ENCODE measurements at regions not wholly inside any gene's neighbourhood (a gene's known extent, or its start where the extent isn't known, plus 50 kb on each side); places are given as distances from the start of the nearest gene placed in this dataset.

DNA sequence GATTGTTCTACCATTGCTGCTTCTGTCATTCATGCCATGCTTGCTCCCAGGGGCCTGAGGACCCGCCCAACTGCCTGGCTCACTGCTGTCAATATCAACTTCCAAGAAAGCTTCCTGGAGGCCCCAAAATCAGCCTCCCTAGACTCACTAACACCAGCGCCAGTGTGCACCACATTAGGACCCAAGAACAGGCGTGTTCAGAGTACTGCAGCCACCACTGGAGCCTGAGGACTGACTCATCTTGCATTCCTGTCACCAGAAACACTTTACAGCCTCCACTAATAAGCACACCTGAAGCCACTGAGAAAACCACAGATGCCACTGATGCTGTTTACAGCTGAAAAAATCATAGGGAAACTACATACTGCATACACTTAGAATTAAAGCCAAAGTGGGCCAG lies 1284.3 kb downstream of the TYW1 start:
- TF ChIP-seq, protein P1, sequence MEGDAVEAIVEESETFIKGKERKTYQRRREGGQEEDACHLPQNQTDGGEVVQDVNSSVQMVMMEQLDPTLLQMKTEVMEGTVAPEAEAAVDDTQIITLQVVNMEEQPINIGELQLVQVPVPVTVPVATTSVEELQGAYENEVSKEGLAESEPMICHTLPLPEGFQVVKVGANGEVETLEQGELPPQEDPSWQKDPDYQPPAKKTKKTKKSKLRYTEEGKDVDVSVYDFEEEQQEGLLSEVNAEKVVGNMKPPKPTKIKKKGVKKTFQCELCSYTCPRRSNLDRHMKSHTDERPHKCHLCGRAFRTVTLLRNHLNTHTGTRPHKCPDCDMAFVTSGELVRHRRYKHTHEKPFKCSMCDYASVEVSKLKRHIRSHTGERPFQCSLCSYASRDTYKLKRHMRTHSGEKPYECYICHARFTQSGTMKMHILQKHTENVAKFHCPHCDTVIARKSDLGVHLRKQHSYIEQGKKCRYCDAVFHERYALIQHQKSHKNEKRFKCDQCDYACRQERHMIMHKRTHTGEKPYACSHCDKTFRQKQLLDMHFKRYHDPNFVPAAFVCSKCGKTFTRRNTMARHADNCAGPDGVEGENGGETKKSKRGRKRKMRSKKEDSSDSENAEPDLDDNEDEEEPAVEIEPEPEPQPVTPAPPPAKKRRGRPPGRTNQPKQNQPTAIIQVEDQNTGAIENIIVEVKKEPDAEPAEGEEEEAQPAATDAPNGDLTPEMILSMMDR (IDR thresholded peaks at IDR 0.05; ENCODE audit: control insufficient read depth, extremely low read depth, insufficient read depth): no peak
- DNase-seq (ENCODE audit: low read depth): no peak

DNA sequence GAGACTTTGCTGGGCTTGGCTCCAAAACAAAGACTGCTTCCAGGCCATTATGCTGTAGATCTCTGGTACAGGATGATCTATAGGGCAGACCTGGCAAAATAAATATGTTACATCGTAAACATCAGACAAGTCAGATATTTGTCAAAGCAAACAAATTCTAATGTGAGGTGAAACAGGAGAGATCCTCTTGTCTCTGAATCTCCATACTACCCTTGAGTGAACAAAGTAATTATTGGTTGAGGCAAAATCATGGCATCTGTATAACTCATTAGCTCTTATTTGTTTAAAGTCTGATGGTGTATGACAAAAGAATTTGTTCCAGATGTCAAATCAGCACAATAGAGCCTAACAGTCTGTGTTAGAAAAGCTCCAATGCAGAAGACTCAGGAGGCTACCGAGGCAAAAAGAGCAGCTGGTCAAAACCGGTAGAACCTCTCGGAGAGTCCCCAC lies 1291.5 kb downstream of the TYW1 start:
- no peak overlapping the region for H3K4me3 ChIP-seq (ENCODE audit: low read depth, low read length)
- TF ChIP-seq, protein P1 (IDR thresholded peaks at IDR 0.05; ENCODE audit: control insufficient read depth, extremely low read depth, insufficient read depth): no peak
- no peak for DNase-seq (ENCODE audit: low read depth)

More for the DNA sequence above, 1284.3 kb downstream of the TYW1 start:
- no peak overlapping the region for H3K4me3 ChIP-seq (ENCODE audit: low read depth, low read length)

DNA sequence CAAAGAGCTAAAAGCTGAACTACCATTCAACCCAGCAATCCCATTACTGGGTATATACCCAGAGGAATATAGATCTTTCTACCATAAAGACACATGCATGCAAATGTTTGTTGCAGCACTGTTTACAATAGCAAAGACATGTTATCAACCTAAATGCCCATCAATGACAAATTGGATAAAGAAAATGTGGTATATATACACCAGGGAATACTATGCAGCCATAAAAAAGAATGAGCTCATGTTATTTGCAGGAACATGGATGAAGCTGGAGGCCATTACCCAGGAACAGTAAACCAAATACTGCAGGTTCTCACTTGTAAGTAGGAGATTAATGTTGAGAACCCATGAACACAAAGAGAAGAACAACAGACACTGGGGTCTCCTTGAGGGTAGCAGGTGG lies 1295.1 kb downstream of the TYW1 start:
- no peak overlapping the region for H3K4me3 ChIP-seq (ENCODE audit: low read depth, low read length)
- DNase-seq (ENCODE audit: low read depth): no peak
- TF ChIP-seq, protein P1 (IDR thresholded peaks at IDR 0.05; ENCODE audit: control insufficient read depth, extremely low read depth, insufficient read depth): no peak

DNA sequence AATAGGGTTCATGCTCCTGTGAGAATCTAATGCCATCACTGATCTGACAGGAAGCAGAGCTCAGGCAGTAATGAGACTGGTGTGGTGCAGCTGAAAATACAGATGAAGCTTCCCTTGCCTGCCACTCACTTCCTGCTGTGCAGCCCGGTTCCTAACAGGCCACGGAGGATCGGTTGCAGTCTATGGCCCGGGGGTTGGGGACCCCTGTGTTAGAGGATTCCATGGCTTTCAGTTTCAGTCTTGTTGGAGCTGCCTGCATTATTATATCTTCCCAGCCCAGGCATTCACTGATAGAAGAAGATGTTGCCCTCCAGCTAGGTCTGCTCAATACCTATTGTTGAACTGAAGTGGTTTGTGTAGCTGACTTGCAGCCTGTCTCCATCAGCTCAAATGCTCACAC lies 1298.8 kb downstream of the TYW1 start:
- no peak for DNase-seq (ENCODE audit: low read depth)
- H3K4me3 ChIP-seq (ENCODE audit: low read depth, low read length): no peak overlapping the region
- TF ChIP-seq, protein P1 (IDR thresholded peaks at IDR 0.05; ENCODE audit: control insufficient read depth, extremely low read depth, insufficient read depth): no peak

DNA sequence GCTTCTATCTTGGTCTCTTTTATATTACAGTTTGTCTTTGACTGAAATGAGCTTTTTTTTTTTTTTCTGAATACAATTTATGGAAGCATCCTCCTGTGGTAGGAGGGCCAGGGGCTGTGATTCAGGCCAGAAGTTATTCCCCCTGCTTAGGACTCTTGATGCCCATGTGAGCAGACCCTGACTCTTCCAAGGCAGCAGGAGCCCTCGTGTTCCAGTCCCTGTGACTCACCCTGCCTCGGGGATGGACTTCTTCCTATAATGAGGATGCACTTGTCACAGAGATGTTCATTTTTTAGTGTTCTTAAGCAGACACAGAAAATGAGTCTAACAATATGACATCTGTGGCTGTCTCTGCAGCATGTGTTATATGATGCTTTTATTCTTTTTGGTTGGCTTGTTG lies 1293.7 kb upstream of the AUTS2 start:
- DNase-seq (ENCODE audit: low read depth): no peak
- TF ChIP-seq, protein P1 (IDR thresholded peaks at IDR 0.05; ENCODE audit: control insufficient read depth, extremely low read depth, insufficient read depth): no peak

DNA sequence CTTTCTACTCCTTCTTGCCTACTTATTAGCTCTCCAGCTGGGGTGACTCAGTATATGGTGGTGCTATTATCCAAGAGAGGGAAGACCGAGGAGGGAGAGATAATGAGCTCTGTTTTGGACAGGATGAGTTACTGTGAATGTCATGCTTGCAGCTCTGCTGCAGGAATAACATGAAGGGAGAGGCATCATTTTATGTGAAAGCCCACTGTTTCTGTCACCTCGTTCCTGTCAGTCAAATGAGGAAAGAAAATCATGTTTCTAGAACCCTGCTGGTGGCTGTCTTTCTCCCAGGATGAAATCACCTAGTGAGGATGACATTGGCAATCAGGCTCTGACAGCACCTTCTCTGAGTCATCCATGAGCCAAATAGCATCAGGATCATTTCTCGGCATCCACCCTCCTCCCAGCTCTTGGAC lies 1291.6 kb upstream of the AUTS2 start:
- no peak overlapping the region for H3K4me3 ChIP-seq (ENCODE audit: low read depth, low read length)
- TF ChIP-seq, protein P1 (IDR thresholded peaks at IDR 0.05; ENCODE audit: control insufficient read depth, extremely low read depth, insufficient read depth): no peak
- DNase-seq (ENCODE audit: low read depth): no peak

More for the DNA sequence above, 1293.7 kb upstream of the AUTS2 start:
- no peak overlapping the region for H3K4me3 ChIP-seq (ENCODE audit: low read depth, low read length)

DNA sequence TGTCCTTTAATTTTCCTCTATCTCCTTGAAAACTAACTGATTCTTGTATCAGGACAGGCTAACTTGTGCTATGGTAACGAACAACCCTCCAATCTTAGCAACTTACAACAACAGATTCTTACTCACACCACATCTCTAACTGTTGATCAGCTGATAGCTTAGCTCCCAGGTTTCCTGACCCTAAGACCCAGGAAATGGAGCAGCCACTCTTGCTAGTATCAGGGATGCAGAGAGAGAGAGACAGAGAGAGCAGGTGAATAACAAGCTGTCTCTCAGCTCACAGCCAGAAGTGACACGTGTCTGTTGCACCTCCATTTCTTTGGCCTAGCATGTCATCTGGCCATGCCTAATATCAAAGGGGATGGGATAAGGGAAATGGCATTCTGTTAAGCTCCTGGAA lies 1289.0 kb upstream of the AUTS2 start:
- TF ChIP-seq, protein P1 (IDR thresholded peaks at IDR 0.05; ENCODE audit: control insufficient read depth, extremely low read depth, insufficient read depth): no peak
- no peak for DNase-seq (ENCODE audit: low read depth)
- H3K4me3 ChIP-seq (ENCODE audit: low read depth, low read length): no peak overlapping the region

All from LNCaP clone FGC (cell line).